ENCODE measurements at regions not wholly inside any gene's neighbourhood (a gene's known extent, or its start where the extent isn't known, plus 50 kb on each side); places are given as distances from the start of the nearest gene placed in this dataset.

- DNase-seq (ENCODE audit: low spot score), result peak; percentile 68
- H3K9me3 Mint-ChIP-seq (ENCODE audit: low read depth), result no peaks in the 10 kb centered on the region
- no peaks in the 10 kb centered on the region for H3K36me3 Mint-ChIP-seq (ENCODE audit: low read depth)
- no peak overlapping the region for H3K4me3 Mint-ChIP-seq (ENCODE audit: unreplicated experiment)
- TF ChIP-seq, protein P1, sequence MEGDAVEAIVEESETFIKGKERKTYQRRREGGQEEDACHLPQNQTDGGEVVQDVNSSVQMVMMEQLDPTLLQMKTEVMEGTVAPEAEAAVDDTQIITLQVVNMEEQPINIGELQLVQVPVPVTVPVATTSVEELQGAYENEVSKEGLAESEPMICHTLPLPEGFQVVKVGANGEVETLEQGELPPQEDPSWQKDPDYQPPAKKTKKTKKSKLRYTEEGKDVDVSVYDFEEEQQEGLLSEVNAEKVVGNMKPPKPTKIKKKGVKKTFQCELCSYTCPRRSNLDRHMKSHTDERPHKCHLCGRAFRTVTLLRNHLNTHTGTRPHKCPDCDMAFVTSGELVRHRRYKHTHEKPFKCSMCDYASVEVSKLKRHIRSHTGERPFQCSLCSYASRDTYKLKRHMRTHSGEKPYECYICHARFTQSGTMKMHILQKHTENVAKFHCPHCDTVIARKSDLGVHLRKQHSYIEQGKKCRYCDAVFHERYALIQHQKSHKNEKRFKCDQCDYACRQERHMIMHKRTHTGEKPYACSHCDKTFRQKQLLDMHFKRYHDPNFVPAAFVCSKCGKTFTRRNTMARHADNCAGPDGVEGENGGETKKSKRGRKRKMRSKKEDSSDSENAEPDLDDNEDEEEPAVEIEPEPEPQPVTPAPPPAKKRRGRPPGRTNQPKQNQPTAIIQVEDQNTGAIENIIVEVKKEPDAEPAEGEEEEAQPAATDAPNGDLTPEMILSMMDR (IDR thresholded peaks at IDR 0.05), result no peak
- H3K4me1 Mint-ChIP-seq (ENCODE audit: low read depth), result no peaks in the 10 kb centered on the region
- H3K27ac Mint-ChIP-seq (ENCODE audit: unreplicated experiment), result no peak overlapping the region
- H3K27me3 Mint-ChIP-seq (ENCODE audit: low read depth), result peaks cover 17% of the 10 kb centered on the region
These were observed 573.3 kb downstream of the PTPRU start for GRCh38 chr1:29809446-29810120.

DNA sequence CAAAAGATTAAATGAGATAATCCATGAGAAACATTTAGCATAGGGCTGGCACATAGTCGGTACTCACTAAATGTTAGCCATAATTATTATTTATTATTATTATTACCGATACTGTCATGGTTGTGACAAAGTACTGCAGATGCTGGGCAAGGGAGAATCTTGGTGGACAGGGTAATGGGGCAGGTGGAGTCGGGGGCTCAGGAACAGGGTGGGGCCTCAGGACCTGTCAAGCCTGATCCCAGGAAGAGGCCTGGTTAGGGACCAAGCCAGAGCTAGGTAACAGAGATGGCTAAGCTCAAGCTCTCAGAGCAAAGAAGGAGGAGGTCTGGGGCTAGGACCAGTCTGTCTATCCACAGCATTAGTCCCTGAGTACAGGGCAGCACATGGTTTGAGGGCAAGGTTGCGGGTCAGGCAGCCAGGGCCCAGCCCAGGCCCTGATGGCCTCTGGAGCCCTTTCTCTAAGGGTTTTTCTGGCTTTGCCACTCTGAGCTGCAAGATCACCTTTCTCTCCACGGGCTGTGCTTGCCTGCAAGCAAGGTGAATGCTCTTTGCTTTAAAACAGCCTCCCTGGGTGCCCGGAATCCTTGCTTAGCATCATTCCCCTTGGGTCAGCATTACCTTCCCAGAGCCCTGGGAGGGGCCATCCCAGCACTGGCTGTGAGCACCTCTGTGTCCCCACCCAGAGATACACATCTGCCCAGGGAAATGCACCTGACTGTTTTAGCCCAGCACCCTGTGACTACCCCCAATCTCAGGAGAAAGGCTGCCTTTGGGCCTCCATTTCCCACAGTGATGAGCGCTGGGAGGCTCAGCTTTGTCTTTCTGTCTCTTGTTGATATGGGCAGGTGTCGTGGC is 572.0 kb downstream of the PTPRU start:
- no peaks in the 10 kb centered on the region for H3K9me3 Mint-ChIP-seq (ENCODE audit: low read depth)
- H3K36me3 Mint-ChIP-seq (ENCODE audit: low read depth), result no peaks in the 10 kb centered on the region
- H3K4me1 Mint-ChIP-seq (ENCODE audit: low read depth), result no peaks in the 10 kb centered on the region
- H3K27me3 Mint-ChIP-seq (ENCODE audit: low read depth), result peaks cover 24% of the 10 kb centered on the region
- H3K27ac Mint-ChIP-seq (ENCODE audit: unreplicated experiment), result no peak overlapping the region
- no peak overlapping the region for H3K4me3 Mint-ChIP-seq (ENCODE audit: unreplicated experiment)
- TF ChIP-seq, protein P1 (IDR thresholded peaks at IDR 0.05), result no peak
- DNase-seq (ENCODE audit: low spot score), result peak; percentile 42

DNA sequence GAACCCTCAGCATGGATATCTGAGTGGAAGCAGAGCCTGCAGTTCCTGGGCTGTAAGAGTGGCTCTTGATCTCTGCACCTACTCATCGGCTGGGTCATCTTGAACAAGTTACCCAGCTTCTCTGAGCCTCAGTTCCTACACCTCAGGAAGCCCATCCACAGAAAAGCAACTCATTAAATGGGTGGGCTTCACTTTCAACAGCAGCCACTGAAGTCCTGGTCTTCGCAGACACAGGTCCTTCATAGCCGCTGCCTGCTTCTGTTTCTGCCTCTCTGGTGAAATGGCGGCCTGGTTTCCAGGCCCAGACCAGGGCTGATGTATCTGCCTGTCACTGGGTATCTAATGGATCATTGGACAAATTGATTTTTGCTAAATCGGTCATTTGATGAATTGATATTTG is 571.4 kb downstream of the PTPRU start:
- Mint-ChIP-seq H3K9me3 (ENCODE audit: low read depth) (no peaks in the 10 kb centered on the region), H3K4me3 (ENCODE audit: unreplicated experiment) (no peak overlapping the region), H3K27ac (ENCODE audit: unreplicated experiment) (no peak overlapping the region), H3K27me3 (ENCODE audit: low read depth) (peaks cover 29% of the 10 kb centered on the region), H3K4me1 (ENCODE audit: low read depth) (no peaks in the 10 kb centered on the region), H3K36me3 (ENCODE audit: low read depth) (no peaks in the 10 kb centered on the region)
- no peak for DNase-seq (ENCODE audit: low spot score)
- TF ChIP-seq, protein P1 (IDR thresholded peaks at IDR 0.05), result no peak

DNA sequence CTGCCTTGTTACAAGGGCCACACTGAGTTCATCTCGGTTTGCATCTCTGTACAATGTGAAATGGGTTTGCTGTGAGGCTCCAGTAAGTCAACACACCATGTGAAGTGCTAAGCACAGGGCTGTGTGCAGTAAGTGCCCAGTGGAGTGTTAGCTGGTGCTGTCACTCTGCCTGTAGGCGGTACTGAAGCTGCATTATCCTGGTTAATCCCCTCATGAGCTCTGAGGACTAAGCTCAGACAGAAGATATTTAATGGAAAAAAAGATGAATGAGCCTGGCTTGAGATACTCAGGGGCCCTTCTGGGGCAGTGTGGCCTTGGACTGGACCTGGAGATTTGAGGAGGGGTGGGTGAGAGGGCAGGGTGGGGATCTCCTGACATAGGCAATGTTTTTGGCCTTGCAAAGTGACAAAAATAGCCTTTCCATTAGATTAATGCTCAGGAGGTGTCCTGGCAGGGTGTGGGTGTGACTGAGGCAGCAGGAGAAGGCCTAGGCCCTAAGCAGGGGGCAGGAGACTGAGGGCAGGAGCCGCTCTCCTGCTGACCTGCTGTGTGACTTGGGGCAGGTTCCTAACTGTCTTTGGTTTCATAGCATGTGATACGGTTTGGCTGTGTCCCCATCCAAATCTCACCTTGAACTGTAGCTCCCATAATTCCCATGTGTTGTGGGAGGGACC is 570.5 kb downstream of the PTPRU start:
- Mint-ChIP-seq H3K36me3 (ENCODE audit: low read depth) (no peaks in the 10 kb centered on the region), H3K4me3 (ENCODE audit: unreplicated experiment) (no peak overlapping the region), H3K4me1 (ENCODE audit: low read depth) (no peaks in the 10 kb centered on the region), H3K27ac (ENCODE audit: unreplicated experiment) (no peak overlapping the region), H3K27me3 (ENCODE audit: low read depth) (peaks cover 35% of the 10 kb centered on the region), H3K9me3 (ENCODE audit: low read depth) (no peaks in the 10 kb centered on the region)
- peak; percentile 28 for DNase-seq (ENCODE audit: low spot score)
- TF ChIP-seq, protein P1 (IDR thresholded peaks at IDR 0.05), result no peak

- Mint-ChIP-seq H3K27me3 (ENCODE audit: low read depth) (peaks cover 35% of the 10 kb centered on the region), H3K36me3 (ENCODE audit: low read depth) (no peaks in the 10 kb centered on the region), H3K27ac (ENCODE audit: unreplicated experiment) (no peak overlapping the region), H3K4me1 (ENCODE audit: low read depth) (no peaks in the 10 kb centered on the region), H3K9me3 (ENCODE audit: low read depth) (no peaks in the 10 kb centered on the region), H3K4me3 (ENCODE audit: unreplicated experiment) (no peak overlapping the region)
- TF ChIP-seq, protein P1 (IDR thresholded peaks at IDR 0.05), result no peak
- DNase-seq (ENCODE audit: low spot score), result no peak
These were observed 569.5 kb downstream of the PTPRU start for GRCh38 chr1:29805896-29806160.
